NT2/D1 (cell line): ENCODE measurements at regions not wholly inside any gene's neighbourhood (a gene's known extent, or its start where the extent isn't known, plus 50 kb on each side); places are given as distances from the start of the nearest gene placed in this dataset.

Experiments used
- SUZ12 ChIP-seq: IDR thresholded peaks from 2 replicates; pipeline ENCODE4 v1.6.1; 2011; ENCODE audit not compliant: insufficient read length, insufficient read depth; ENCODE audit errors: extremely low read depth
- ZNF274 ChIP-seq: IDR thresholded peaks from 2 replicates; pipeline ENCODE4 v1.6.1; 2011; ENCODE audit warnings: mild to moderate bottlenecking, low read depth, low read length

- no peak for TF ChIP-seq ZNF274
- TF ChIP-seq SUZ12, result no peak
These were observed 122.3 kb upstream of the RUNX1 start for GRCh38 chr21:35171385-35171784.
